A673 (cell line): ENCODE measurements at regions not wholly inside any gene's neighbourhood (a gene's known extent, or its start where the extent isn't known, plus 50 kb on each side); places are given as distances from the start of the nearest gene placed in this dataset.
A peak's percentile ranks its signal among the peaks of the same experiment; 100 is the strongest.

Experiments
- BruUV-seq: library from RNA; stranded (reverse); fragments of 400-500 nt; replicated peaks from 2 replicates; lab custom pipeline; 2021; lab: Mats Ljungman, UMichigan
- CTCF ChIA-PET: fragments of 300-600 bp; sonication (Branson Sonifier 250); formaldehyde crosslinking; loops from one replicate; lab custom pipeline; 2022; ENCODE audit warnings: antibody characterized with exemption; lab: Charles Lee
- POLR2A ChIA-PET: fragments of 300-600 bp; sonication (Branson Sonifier 250); formaldehyde crosslinking; loops from one replicate; lab custom pipeline; 2022; ENCODE audit warnings: antibody characterized with exemption; ENCODE audit not compliant: low non-redundant PET; lab: Charles Lee
- DNase-seq: peaks from one replicate; pipeline ENCODE4 v3.0.0-alpha.2; 2015; ENCODE audit warnings: low spot score
- H3K27ac ChIP-seq: fragments of 200-600 bp; sonication (generic); 2 replicates; pipeline ENCODE4 v1.5.1; 2016; ENCODE audit warnings: mixed run types, low read depth, mild to moderate bottlenecking, mixed read lengths, antibody characterized with exemption, low read length; ENCODE audit not compliant: poor library complexity, severe bottlenecking
- H3K27me3 ChIP-seq: fragments of 200-600 bp; sonication (generic); replicated peaks from 2 replicates; pipeline ENCODE4 v1.6.1; 2017; ENCODE audit warnings: mixed run types, low read depth, mild to moderate bottlenecking, mixed read lengths, antibody characterized with exemption, low read length; ENCODE audit not compliant: insufficient read depth, poor library complexity
- H3K36me3 ChIP-seq: fragments of 200-600 bp; sonication (generic); 2 replicates; pipeline ENCODE4 v1.6.1; 2016; ENCODE audit warnings: mixed run types, mild to moderate bottlenecking, mixed read lengths, antibody characterized with exemption, low read length; ENCODE audit not compliant: insufficient read depth, poor library complexity, severe bottlenecking
- H3K4me1 ChIP-seq: fragments of 200-600 bp; sonication (generic); 2 replicates; pipeline ENCODE4 v1.6.1; 2017; ENCODE audit warnings: mixed run types, mild to moderate bottlenecking, mixed read lengths, antibody characterized with exemption, low read length; ENCODE audit not compliant: insufficient read depth, poor library complexity, severe bottlenecking
- H3K4me3 ChIP-seq: fragments of 200-600 bp; sonication (generic); 2 replicates; pipeline ENCODE4 v1.5.1; 2016; ENCODE audit warnings: low read depth, mixed run types, mild to moderate bottlenecking, mixed read lengths, low read length; ENCODE audit not compliant: poor library complexity, severe bottlenecking
- H3K9me3 ChIP-seq: fragments of 200-600 bp; sonication (generic); 2 replicates; pipeline ENCODE4 v1.6.1; 2016; ENCODE audit warnings: mixed run types, low read depth, mild to moderate bottlenecking, mixed read lengths, antibody characterized with exemption, low read length; ENCODE audit not compliant: poor library complexity, severe bottlenecking
- EZH2 ChIP-seq: fragments of 200-600 bp; sonication (generic); IDR thresholded peaks from 2 replicates; pipeline ENCODE4 v1.6.1; 2017; ENCODE audit warnings: borderline replicate concordance, low read depth, mild to moderate bottlenecking, mixed read lengths, antibody characterized with exemption, low read length; ENCODE audit not compliant: poor library complexity, severe bottlenecking
- intact Hi-C: fragments of 100-400 bp; cut with micrococcal nuclease; formaldehyde crosslinking; loops from one replicate; pipeline ENCODE4 v1.10.0; 2022; ENCODE audit not compliant: unreplicated experiment
- TF ChIP-seq, protein P1 (sequence below): fragments of 300-800, 200-600 bp; sonication (generic); conservative IDR thresholded peaks from 2 replicates; pipeline ENCODE4 v1.5.1; 2017; ENCODE audit warnings: low read depth, mild to moderate bottlenecking, antibody characterized with exemption, low read length, moderate library complexity, mixed read lengths

DNA sequence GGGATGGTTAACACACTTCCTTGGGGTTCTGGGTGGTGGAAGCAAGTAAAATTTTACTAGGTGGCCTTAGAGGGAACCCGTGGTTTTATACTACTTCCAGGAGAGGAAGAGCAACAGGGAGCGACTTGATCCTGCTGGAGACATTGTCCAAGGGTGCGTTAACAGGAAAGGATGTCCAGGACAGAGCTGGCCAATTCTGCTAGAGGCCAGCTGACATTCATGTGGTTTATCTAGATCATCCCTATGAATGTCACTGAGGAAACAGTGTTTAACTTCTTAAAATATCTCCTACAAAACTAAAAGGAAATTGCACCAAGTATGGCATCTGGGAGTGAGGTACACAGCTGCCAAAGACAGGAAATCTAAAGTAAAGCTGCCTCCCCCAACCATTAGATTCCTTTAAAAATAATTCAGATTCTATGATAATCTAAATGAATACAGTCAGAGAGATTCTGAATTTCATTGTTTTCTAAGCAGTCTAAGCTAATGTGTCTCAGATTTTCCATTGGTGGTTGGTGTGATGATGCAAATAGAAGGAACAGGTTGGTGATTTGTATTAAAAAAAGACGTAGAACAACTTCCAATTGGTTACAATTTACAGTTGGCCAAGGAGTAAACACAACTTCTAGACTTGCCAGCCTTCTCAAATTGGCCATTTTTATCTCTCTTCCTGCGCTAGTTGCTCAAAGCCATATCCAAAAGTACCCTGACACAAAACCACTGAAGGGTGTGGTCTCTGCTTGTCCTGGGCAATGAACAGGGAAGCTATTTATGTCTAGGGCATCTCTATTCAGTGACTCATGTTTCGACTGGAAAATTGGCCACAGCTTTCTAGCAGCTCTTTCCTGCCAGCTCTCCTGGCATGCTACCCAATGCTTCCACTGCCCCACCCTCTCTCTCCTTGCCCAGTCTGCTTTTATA, 574.7 kb upstream of the MEF2C start:
- Histone ChIP-seq H3K4me1 (no peaks in the 10 kb centered on the region), H3K9me3 (no peaks in the 10 kb centered on the region), H3K36me3 (no peaks in the 10 kb centered on the region), H3K27ac (no peak overlapping the region), H3K27me3 (no peaks in the 10 kb centered on the region), H3K4me3 (no peak overlapping the region)
- POLR2A ChIA-PET, result no interaction called here
- TF ChIP-seq, protein P1, sequence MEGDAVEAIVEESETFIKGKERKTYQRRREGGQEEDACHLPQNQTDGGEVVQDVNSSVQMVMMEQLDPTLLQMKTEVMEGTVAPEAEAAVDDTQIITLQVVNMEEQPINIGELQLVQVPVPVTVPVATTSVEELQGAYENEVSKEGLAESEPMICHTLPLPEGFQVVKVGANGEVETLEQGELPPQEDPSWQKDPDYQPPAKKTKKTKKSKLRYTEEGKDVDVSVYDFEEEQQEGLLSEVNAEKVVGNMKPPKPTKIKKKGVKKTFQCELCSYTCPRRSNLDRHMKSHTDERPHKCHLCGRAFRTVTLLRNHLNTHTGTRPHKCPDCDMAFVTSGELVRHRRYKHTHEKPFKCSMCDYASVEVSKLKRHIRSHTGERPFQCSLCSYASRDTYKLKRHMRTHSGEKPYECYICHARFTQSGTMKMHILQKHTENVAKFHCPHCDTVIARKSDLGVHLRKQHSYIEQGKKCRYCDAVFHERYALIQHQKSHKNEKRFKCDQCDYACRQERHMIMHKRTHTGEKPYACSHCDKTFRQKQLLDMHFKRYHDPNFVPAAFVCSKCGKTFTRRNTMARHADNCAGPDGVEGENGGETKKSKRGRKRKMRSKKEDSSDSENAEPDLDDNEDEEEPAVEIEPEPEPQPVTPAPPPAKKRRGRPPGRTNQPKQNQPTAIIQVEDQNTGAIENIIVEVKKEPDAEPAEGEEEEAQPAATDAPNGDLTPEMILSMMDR, result no peak
- no peak for TF ChIP-seq EZH2
- intact Hi-C loops, result no loop called here
- DNase-seq, result peak; percentile 12
- CTCF ChIA-PET, result no interaction called here
- no TSS peak for BruUV-seq

DNA sequence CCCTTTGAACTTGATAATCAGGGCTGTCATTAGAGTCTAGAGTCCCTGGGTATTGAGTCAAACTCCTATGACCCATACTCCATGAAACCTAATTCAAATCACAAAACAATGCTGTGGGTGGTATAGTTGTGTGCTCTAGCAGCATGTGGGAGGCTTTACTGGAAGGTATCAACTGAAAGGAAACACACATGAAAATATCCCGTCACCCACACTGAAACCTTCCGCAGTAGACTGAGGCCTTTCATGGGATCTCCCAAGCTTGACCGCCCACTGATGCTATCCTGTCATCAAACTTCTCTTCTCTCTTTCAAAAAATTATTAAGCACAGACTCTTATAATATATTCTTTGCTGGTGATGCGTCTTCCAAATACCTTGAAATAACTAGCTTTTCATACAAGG, 569.1 kb upstream of the MEF2C start:
- no peaks in the 10 kb centered on the region for H3K36me3 ChIP-seq
- no peak overlapping the region for H3K4me3 ChIP-seq
- ChIA-PET CTCF (no interaction called here), POLR2A (no interaction called here)
- H3K27me3 ChIP-seq, result no peaks in the 10 kb centered on the region
- BruUV-seq, result no TSS peak
- no peak for DNase-seq
- intact Hi-C loops, result no loop called here
- no peak for TF ChIP-seq EZH2
- TF ChIP-seq, protein P1, result no peak
- no peaks in the 10 kb centered on the region for H3K9me3 ChIP-seq
- H3K4me1 ChIP-seq, result no peaks in the 10 kb centered on the region
- H3K27ac ChIP-seq, result no peak overlapping the region

DNA sequence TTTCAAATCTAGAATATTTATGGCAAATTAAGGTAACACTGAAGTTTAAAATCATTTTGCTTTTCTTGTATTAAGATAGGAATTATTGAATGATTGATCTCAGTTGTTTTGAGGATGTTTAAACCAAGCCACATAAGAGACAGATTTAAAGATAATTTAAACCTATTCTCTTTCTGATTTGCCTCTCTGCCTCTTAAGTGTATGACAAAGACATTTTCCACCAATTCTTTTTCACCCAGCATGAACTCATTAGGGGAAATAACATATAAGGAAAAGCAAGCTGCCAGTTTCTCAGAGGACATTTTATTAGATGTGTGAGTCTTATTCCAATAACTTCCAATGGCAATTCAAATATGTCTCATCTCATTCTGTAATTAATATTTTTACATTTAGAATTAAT, 568.3 kb upstream of the MEF2C start:
- H3K4me1 ChIP-seq, result no peaks in the 10 kb centered on the region
- intact Hi-C loops, result no loop called here
- H3K27me3 ChIP-seq, result no peaks in the 10 kb centered on the region
- ChIA-PET CTCF (no interaction called here), POLR2A (no interaction called here)
- H3K4me3 ChIP-seq, result no peak overlapping the region
- no peaks in the 10 kb centered on the region for H3K9me3 ChIP-seq
- no TSS peak for BruUV-seq
- no peak for TF ChIP-seq EZH2
- no peaks in the 10 kb centered on the region for H3K36me3 ChIP-seq
- no peak overlapping the region for H3K27ac ChIP-seq
- no peak for DNase-seq

DNA sequence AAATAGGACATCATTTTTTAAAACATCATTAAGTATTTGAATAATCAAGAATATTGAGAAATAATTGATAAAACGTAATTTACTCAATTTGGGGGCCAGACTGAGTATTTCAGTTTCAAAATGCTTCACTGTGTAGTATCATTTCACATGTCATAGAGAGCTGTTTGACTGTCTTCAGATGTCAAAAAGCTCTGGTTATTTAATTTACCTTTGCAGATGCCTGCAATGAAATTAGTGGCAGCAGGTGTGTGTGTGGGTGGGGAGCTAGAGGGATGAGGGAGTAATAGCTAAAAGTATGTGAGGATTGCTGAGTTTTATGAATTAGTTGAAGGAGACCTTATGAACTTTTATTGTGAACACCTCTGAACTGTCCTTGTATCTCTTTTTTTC, 567.2 kb upstream of the MEF2C start:
- no TSS peak for BruUV-seq
- CTCF ChIA-PET, result no interaction called here
- no peak for DNase-seq
- Histone ChIP-seq H3K27me3 (no peaks in the 10 kb centered on the region), H3K36me3 (no peaks in the 10 kb centered on the region), H3K27ac (no peak overlapping the region), H3K4me3 (no peak overlapping the region), H3K9me3 (no peaks in the 10 kb centered on the region), H3K4me1 (no peaks in the 10 kb centered on the region)
- TF ChIP-seq EZH2, result no peak
- TF ChIP-seq, protein P1, result no peak
- POLR2A ChIA-PET, result no interaction called here
- intact Hi-C loops, result no loop called here
